HepG2 (cell line): ENCODE measurements at regions not wholly inside any gene's neighbourhood (a gene's known extent, or its start where the extent isn't known, plus 50 kb on each side); places are given as distances from the start of the nearest gene placed in this dataset.
A peak's percentile ranks its signal among the peaks of the same experiment; 100 is the strongest.

Experiments used
- ARID2 ChIP-seq: sonication (generic); formaldehyde crosslinking; IDR thresholded peaks from 2 replicates; pipeline ENCODE4 v1.8.1; 2022; ENCODE audit warnings: mild to moderate bottlenecking, missing genetic modification reagents, borderline replicate concordance
- CEBPG ChIP-seq: IDR thresholded peaks from 2 replicates; pipeline ENCODE4 v1.6.1; 2016
- EP300 ChIP-seq, 3 experiments: sonication (generic) in 1 of 3; formaldehyde crosslinking in 1 of 3; IDR thresholded peaks; 2 replicates each; pipeline versions ENCODE4 v1.5.1 to v1.6.1; 2011 to 2020; ENCODE audit warnings: low read depth in 2 of 3, low read length in 2 of 3, borderline replicate concordance in 1 of 3, improper control_type of control experiment in 1 of 3, mild to moderate bottlenecking in 1 of 3, missing genetic modification reagents in 1 of 3, moderate library complexity in 1 of 3
- GATAD1 ChIP-seq: IDR thresholded peaks from 2 replicates; pipeline ENCODE4 v1.6.1; 2016; ENCODE audit warnings: missing genetic modification reagents, missing compliant biosample characterization
- KDM3A ChIP-seq: IDR thresholded peaks from 2 replicates; pipeline ENCODE4 v1.6.1; 2018; ENCODE audit warnings: low read depth, missing compliant biosample characterization
- MAFG ChIP-seq: sonication (generic); formaldehyde crosslinking; IDR thresholded peaks from 2 replicates; pipeline ENCODE4 v1.5.1; 2020; ENCODE audit warnings: mild to moderate bottlenecking, missing genetic modification reagents
- MBNL3 ChIP-seq: fragments of 250-450 bp; sonication (Bioruptor Pico); conservative IDR thresholded peaks from 2 replicates; pipeline ENCODE4 v1.8.0; 2022; ENCODE audit warnings: mild to moderate bottlenecking, inconsistent platforms
- MIER2 ChIP-seq: IDR thresholded peaks from 2 replicates; pipeline ENCODE4 v1.6.1; 2016; ENCODE audit warnings: missing biosample characterization, missing genetic modification reagents
- MNT ChIP-seq: fragments of 450-650 bp; IDR thresholded peaks from 2 replicates; pipeline ENCODE4 v1.6.1; 2016
- NFKB2 ChIP-seq: sonication (generic); formaldehyde crosslinking; IDR thresholded peaks from 2 replicates; pipeline ENCODE4 v1.4.0; 2020; ENCODE audit warnings: missing genetic modification reagents, borderline replicate concordance
- RAD51 ChIP-seq: fragments of 450-650 bp; IDR thresholded peaks from 2 replicates; pipeline ENCODE4 v1.6.1; 2016; ENCODE audit warnings: borderline replicate concordance
- SRSF4 ChIP-seq: fragments of 200-400 bp; formaldehyde crosslinking; IDR thresholded peaks from one replicate; pipeline ENCODE4 v1.6.1; 2018; ENCODE audit warnings: mild to moderate bottlenecking, low read depth, low read length, moderate library complexity; ENCODE audit not compliant: poor library complexity, severe bottlenecking
- XBP1 ChIP-seq: sonication (generic); formaldehyde crosslinking; IDR thresholded peaks from 2 replicates; pipeline ENCODE4 v1.5.0; 2020; ENCODE audit warnings: missing genetic modification reagents
- ZMAT5 ChIP-seq: sonication (generic); formaldehyde crosslinking; IDR thresholded peaks from 2 replicates; pipeline ENCODE4 v1.5.0; 2020; ENCODE audit warnings: mild to moderate bottlenecking, low read depth, missing genetic modification reagents, borderline replicate concordance
- ZMYM3 ChIP-seq: sonication (generic); formaldehyde crosslinking; IDR thresholded peaks from 2 replicates; pipeline ENCODE4 v1.5.1; 2020; ENCODE audit warnings: mild to moderate bottlenecking, missing genetic modification reagents
- ZNF574 ChIP-seq: sonication (generic); formaldehyde crosslinking; IDR thresholded peaks from 2 replicates; pipeline ENCODE4 v1.4.0; 2020; ENCODE audit warnings: missing genetic modification reagents
- ZNF609 ChIP-seq: sonication (generic); formaldehyde crosslinking; IDR thresholded peaks from 2 replicates; pipeline ENCODE4 v1.4.0; 2020; ENCODE audit warnings: mild to moderate bottlenecking, missing genetic modification reagents, borderline replicate concordance
- ZNF720 ChIP-seq: sonication (generic); formaldehyde crosslinking; IDR thresholded peaks from 2 replicates; pipeline ENCODE4 v1.4.0; 2020; ENCODE audit warnings: missing genetic modification reagents
- ZNF737 ChIP-seq: sonication (generic); formaldehyde crosslinking; IDR thresholded peaks from 2 replicates; pipeline ENCODE4 v1.5.0; 2020; ENCODE audit warnings: missing genetic modification reagents, mild to moderate bottlenecking, borderline replicate concordance
- ZNF766 ChIP-seq: sonication (generic); formaldehyde crosslinking; IDR thresholded peaks from 2 replicates; pipeline ENCODE4 v1.5.0; 2020; ENCODE audit warnings: missing genetic modification reagents, borderline replicate concordance

- TF ChIP-seq EP300 (IDR thresholded peaks at IDR 0.05; ENCODE audit: low read depth in 2 of 2, low read length in 2 of 2) (peak in 1 of 2 experiments; percentile 90; a peak in 2 of 4 replicates), EP300 (CRISPR knock-in tag; IDR thresholded peaks at IDR 0.05; ENCODE audit: borderline replicate concordance) (peak; percentile 91), GATAD1 (peak; percentile 61; the same call in 1 of the 2 replicates), XBP1 (no peak), ZNF574 (peak; percentile 81), MAFG (CRISPR knock-in tag) (no peak), NFKB2 (CRISPR knock-in tag) (no peak), RAD51 (no peak), MIER2 (CRISPR knock-in tag) (peak; percentile 65; the same call in 1 of the 2 replicates), ZMAT5 (CRISPR knock-in tag) (no peak), ZMYM3 (CRISPR knock-in tag) (peak; percentile 57; the same call in 1 of the 2 replicates), ARID2 (CRISPR knock-in tag) (no peak; the same call in 1 of the 2 replicates), KDM3A (CRISPR knock-in tag) (peak; percentile 81; the same call in 1 of the 2 replicates), MBNL3 (no peak), ZNF720 (no peak), SRSF4 (no peak), ZNF609 (CRISPR knock-in tag) (peak; percentile 87), ZNF737 (no peak), MNT (no peak), CEBPG (CRISPR knock-in tag) (peak; percentile 78), ZNF766 (CRISPR knock-in tag) (no peak; the same call in 1 of the 2 replicates)
Measured at GRCh38 chr2:43005245-43005974, 213.0 kb upstream of the HAAO start (continued).
